ENCODE measurements at regions not wholly inside any gene's neighbourhood (a gene's known extent, or its start where the extent isn't known, plus 50 kb on each side); places are given as distances from the start of the nearest gene placed in this dataset.

DNA sequence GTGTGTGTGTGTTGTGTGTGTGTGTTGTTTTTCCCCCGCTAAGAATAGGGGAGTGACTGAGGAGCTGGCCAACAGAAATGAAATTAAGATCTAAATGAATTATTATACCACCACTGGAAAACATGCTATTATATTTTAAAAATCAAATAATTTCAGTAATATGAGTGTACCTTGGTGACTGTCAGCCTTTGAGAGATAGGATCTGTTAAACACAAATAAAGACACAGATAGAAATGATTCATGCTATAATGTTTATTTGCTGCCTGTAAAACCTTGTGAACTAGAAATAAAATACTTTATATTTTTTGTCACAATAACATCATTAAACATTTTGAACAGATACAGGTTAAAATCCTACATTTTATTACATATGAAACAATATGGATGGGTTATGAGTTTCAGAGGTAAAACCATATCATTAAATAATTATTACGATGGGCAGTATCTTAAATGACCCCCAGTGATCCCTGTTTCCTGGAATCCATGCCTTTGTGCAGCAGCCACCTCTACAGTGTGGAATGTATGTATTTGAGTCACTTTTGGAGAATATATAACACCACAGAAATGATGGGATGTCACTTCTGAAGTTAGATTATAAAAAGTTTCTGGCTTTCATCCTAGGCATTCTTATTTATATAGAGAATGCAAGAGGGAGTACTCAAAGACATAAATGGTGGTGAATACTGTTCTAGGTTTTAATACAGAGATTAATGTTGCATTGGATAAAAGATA, 617.2 kb downstream of the CDH18 start:
- TF ChIP-seq, protein P1, sequence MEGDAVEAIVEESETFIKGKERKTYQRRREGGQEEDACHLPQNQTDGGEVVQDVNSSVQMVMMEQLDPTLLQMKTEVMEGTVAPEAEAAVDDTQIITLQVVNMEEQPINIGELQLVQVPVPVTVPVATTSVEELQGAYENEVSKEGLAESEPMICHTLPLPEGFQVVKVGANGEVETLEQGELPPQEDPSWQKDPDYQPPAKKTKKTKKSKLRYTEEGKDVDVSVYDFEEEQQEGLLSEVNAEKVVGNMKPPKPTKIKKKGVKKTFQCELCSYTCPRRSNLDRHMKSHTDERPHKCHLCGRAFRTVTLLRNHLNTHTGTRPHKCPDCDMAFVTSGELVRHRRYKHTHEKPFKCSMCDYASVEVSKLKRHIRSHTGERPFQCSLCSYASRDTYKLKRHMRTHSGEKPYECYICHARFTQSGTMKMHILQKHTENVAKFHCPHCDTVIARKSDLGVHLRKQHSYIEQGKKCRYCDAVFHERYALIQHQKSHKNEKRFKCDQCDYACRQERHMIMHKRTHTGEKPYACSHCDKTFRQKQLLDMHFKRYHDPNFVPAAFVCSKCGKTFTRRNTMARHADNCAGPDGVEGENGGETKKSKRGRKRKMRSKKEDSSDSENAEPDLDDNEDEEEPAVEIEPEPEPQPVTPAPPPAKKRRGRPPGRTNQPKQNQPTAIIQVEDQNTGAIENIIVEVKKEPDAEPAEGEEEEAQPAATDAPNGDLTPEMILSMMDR (IDR thresholded peaks at IDR 0.05; ENCODE audit: insufficient read depth, low read length), result no peak
- TF ChIP-seq, protein P2, sequence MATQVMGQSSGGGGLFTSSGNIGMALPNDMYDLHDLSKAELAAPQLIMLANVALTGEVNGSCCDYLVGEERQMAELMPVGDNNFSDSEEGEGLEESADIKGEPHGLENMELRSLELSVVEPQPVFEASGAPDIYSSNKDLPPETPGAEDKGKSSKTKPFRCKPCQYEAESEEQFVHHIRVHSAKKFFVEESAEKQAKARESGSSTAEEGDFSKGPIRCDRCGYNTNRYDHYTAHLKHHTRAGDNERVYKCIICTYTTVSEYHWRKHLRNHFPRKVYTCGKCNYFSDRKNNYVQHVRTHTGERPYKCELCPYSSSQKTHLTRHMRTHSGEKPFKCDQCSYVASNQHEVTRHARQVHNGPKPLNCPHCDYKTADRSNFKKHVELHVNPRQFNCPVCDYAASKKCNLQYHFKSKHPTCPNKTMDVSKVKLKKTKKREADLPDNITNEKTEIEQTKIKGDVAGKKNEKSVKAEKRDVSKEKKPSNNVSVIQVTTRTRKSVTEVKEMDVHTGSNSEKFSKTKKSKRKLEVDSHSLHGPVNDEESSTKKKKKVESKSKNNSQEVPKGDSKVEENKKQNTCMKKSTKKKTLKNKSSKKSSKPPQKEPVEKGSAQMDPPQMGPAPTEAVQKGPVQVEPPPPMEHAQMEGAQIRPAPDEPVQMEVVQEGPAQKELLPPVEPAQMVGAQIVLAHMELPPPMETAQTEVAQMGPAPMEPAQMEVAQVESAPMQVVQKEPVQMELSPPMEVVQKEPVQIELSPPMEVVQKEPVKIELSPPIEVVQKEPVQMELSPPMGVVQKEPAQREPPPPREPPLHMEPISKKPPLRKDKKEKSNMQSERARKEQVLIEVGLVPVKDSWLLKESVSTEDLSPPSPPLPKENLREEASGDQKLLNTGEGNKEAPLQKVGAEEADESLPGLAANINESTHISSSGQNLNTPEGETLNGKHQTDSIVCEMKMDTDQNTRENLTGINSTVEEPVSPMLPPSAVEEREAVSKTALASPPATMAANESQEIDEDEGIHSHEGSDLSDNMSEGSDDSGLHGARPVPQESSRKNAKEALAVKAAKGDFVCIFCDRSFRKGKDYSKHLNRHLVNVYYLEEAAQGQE (IDR thresholded peaks at IDR 0.05; ENCODE audit: insufficient replicate concordance, low read depth), result no peak
- no peak for TF ChIP-seq POLR2AphosphoS5 (IDR thresholded peaks at IDR 0.05; ENCODE audit: low read depth)

Measured in HL-60 (cell line).